ENCODE measurements at regions not wholly inside any gene's neighbourhood (a gene's known extent, or its start where the extent isn't known, plus 50 kb on each side); places are given as distances from the start of the nearest gene placed in this dataset.
"Not testable (repeated sequence)": the region's sequence is repeated elsewhere in the genome, so short reads cannot be mapped to it uniquely, and the experiment has no call there.

GRCh38 chrX:111041018-111041462, 55.0 kb upstream of the PAK3 start:
- no peak for DNase-seq

GRCh38 chrX:111040377-111041017, 55.5 kb upstream of the PAK3 start:
- DNase-seq, result no peak

DNA sequence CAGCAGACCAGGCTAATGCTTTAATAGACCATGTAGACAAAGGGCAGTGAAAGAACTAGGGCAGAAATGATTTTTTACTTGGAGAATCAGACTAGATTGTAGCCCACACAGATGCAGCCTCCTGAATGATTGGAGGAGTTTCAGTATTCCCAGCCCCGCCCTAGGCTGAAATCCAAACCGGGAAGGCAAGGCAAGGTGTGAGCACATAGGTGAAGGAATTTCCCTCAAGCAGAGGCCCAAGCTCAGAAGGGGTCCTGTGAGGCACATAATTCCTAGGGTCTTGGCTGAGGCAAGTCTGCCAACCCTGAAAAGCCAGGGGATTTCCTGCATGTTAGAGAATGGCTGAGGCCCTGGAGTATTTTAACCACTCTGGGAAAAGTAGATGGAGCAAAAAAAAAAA, 56.4 kb upstream of the PAK3 start:
- DNase-seq, result no peak

DNA sequence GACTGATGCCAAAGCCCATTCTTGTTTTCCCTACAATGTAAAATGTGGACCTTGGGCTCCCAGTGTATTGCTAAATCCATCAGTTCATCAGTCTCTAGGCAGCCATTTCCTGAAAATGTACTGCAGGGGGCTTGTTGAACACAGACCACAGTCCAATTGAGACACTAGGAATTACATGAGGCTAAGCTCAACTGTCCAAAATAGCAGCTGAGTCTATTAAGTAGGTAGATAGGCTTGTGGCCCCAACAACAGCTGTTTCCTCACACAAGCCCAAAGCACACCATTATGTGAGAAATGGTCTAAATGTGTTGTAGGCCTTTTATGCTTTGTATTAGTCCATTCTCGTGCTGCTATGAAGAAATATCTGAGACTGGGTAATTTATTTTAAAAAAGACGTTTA, 60.0 kb upstream of the PAK3 start:
- no peak for DNase-seq

- no peak for DNase-seq
These were observed 60.7 kb upstream of the PAK3 start for GRCh38 chrX:111035256-111035655.

DNA sequence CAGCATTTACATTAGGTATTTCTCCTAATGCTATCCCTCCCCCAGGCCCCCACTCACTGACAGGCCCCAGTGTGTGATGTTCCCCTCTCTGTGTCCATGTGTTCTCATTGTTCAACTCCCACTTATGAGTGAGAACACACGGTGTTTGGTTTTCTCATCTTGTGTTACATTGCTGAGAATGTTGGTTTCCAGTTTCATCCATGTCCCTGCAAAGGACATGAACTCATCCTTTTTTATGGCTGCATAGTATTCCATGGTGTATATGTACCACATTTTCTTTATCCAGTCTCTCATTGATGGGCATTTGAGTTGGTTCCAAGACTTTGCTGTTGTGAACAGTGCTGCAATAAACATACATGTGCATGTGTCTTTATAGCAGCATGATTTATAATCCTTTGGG, 73.0 kb upstream of the PAK3 start:
- not testable (repeated sequence) for DNase-seq

- no peak for DNase-seq
These were observed 75.7 kb upstream of the PAK3 start for GRCh38 chrX:111020283-111020682.

DNA sequence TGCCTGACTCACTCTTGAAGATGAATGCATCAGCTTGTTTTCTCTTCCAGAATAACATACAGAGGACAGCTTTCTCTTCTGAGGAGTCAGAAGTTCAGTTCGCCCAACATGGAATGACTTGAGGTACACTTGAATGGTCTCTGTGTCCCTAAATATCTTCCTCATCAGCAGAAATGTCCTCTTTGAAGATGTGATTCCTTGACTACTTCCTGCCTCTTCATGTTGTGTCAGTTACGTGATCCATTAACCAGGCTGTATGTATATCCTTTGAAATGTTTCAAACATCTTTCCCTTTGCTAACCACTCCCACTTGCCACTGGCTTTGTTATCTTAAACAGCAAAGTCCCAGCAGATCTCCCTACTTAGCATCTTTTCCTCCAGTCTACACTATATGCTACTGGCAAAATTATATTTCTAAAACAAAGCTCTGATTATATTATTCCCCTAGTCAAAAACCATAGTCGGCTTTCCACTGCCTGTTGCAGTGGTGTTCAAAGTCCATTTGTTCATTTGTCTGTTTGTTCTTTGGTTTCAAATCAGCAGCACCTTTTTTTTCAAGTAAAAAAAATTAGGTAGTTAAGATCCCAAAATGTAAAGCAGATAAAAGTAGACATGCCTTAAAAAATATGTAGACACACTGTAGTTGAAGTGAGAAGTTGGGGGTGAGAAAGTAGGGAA, 82.1 kb upstream of the PAK3 start:
- no peak for DNase-seq

GRCh38 chrX:111010111-111010510, 85.9 kb upstream of the PAK3 start:
- no peak for DNase-seq

- DNase-seq, result no peak
These were observed 86.7 kb upstream of the PAK3 start for GRCh38 chrX:111009256-111009655.

DNA sequence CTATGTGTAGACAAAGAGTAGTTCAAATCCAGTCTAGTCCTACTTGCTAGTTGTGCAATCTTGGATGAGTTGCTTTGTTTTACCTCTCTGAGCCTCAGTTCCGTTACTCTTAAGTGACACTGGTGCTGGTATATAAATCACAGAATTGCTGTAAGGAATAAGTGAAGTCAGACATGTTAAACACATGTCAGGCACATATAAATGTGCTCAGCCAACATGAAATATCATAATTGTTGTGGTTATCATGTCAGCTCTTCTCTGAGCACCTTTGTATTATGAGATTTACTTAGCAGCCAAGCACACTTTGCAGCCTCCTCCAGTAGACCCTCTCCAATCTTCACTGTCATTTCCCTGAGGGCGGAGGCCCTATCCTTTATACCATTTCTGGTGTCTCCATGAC, 87.9 kb upstream of the PAK3 start:
- DNase-seq, result no peak

- no peak for DNase-seq
These were observed 88.8 kb upstream of the PAK3 start for GRCh38 chrX:111007238-111007637.

DNA sequence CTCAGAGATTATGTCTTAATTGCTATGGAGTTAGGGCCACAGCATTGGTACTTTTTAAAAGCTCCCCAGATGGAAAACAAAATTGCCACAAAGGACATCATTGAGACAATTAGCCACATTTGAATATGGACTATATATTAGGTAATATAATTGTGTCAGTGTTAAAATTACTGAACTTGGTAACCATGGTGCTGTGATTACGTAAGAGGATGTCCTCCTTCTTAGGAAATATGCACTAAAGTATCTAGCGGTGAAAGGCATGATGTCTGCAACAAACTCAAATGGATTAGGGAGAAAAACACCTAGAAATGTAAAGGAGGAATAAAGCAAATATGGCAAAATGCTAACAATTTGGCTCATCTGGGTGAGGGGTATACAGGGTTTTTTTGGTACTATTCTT, 89.9 kb upstream of the PAK3 start:
- no peak for DNase-seq

GRCh38 chrX:111005166-111005565, 90.8 kb upstream of the PAK3 start:
- no peak for DNase-seq

- no peak for DNase-seq
These were observed 92.9 kb upstream of the PAK3 start for GRCh38 chrX:111003118-111003517.

DNA sequence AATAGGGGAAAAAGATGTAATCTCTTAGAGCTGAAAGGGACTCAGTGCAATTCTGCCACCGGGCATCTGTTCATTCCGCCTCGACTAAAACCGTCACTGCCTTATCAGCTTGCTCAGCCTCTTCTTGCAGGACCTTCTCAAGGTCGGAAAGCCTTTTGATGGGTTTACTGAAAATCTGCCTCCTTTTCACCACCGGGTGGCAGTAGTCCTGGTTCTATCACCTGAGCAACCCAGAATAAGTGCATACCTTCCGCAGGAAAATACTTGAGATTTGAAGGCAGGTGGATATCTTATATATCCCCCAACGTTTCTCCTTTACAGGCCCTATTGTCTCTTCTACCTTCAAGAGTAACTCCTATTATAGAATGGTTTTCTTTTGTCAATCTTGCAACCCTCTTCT, 103.4 kb upstream of the PAK3 start:
- peak; percentile 4 for DNase-seq

- no peak for DNase-seq
These were observed 106.1 kb upstream of the PAK3 start for GRCh38 chrX:110989869-110990268.

DNA sequence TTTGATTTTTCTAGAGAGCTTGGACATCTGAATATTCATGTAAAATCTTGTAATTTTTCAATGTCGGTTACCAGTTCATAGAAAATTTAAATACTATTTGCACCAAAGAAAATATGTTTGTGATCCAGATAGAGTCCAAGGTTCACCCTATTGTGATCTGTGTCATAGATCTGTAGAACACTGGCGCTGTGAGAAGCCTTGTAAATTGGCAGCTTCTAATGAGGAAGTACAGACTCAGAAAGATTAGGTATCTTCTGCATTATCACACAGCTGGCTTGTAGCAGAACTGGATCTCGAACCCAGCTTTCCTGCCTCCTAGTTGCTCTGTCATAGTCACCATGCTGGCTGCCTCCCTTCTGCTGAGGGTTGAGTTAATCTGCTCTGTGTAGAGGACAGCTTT, 106.5 kb upstream of the PAK3 start:
- no peak for DNase-seq

GRCh38 chrX:110987292-110987691, 108.7 kb upstream of the PAK3 start:
- DNase-seq, result no peak

DNA sequence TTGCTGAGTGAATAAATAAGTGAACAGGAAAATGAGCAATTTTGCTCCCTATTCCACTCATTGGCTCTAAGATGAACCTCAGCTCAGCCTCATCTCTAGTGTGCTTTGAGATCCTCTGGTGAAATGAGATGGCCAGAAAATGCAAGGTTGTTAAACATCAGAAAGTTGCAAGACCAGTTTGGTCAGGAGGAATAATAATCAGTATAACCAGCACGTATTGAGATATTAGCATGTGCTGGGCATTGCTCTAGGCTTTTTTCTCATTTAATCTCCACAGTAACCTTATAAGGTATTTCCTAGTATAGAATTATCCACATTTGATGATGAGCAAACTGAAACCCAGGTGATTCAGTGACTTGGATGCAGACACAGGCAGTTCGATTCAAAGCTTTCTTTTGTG, 110.5 kb upstream of the PAK3 start:
- no peak for DNase-seq

DNA sequence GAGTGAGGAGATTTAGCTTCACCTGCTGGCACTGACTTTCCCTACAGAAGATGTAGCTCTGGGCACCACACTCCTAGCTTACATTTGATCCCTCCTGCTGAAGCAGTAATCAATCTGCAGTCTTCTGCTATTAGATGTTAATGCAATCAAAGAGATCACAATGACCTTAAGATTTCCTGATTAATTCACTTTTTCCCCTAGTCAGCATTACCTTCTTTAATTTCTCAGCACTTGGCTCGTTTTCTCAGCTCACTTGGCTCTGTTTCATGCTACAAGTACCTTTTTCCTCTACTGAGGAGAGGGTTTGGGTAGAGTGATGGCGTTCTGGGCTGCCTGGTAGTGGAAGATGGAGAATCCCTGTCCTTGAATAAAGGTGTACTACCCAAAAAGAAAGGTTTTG, 113.0 kb upstream of the PAK3 start:
- DNase-seq, result no peak

DNA sequence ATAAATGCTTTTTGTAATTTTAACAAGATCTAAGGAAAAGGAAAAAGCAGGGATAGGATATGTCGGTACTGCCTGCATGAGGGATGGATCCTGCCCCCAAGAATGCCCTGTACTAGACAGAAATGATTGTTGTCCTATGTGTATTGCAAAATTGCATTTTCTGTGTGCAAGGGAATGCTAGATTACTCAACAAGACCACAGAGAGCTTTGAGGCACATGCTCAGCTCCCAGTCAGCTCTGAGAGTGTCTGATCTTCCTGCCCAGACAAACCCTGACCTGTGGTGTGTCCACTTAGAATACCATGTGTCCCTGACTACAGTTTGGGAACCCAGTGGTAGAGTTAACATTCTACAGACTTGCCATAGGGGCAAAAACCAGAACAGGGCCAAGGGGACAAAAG, 129.2 kb upstream of the PAK3 start:
- DNase-seq, result no peak

DNA sequence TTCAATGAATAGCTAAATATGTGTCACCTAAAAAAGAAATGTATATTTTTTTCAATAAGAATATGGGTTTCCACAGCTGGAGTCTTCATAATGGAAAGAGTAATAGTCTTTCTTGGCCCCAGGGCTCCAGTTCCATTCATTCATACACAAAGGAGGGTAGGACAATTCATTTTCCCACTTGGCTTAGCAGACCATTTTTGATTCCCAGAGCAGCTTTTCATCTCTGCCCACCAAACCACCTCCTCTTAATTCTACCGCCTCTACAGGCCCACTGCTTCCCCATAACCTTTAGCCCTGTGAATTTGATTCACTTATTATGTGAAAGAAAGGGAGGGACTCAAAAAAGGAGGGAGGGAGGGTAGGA, 129.9 kb upstream of the PAK3 start:
- no peak for DNase-seq

DNA sequence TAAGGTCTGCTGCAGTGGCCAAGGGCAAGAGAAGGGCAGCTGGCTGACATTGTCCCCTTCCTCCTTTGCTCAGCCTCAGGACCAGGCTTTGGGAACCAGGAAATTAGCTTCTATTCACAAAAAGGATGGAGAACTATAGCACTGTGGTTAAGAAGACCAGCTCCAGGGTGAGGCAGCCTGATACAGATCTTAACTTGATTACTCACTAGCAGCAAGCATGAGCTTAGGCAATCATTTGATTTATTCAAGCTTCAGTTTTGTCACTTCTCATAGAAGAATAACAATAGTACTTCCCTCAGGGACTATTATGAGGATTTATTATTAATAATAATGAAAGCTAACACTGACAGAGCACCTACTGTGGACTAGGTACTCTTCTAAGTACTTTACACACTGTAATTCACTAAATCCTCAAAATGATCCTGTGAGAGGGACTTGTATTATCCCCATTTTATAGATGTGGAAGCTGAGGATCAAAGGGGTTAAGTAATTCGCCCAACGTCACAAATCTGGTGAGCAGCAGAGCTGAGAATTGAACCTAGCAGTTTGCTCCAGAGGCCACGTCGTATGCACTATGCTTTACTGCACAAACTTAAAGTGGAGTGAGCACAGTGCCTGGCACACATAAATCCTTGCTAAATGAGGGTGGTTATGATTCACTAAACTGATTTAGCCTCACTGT, 130.4 kb upstream of the PAK3 start:
- DNase-seq, result no peak

DNA sequence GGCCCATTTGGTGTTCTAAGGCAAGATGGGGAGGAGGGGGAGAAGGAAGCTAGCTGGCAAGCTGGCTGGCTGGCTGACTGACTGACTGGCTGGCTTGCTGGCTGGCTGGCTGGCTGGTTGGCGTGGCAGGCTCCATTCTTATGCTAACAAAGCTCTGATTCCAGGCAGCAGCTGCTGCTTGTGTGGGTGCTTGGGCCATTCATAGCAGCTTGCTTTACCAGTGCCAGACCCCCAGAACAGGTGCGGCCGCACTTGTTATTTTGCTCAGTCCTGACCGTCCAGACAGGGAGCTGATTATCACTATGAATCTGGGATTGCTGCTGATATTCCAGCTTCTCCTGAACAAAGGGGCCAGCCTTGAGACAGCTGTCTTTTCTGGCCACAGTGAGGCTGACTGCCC, 131.2 kb upstream of the PAK3 start:
- DNase-seq, result no peak
